ENCODE measurements at regions not wholly inside any gene's neighbourhood (a gene's known extent, or its start where the extent isn't known, plus 50 kb on each side); places are given as distances from the start of the nearest gene placed in this dataset.
"Not testable (repeated sequence)": the region's sequence is repeated elsewhere in the genome, so short reads cannot be mapped to it uniquely, and the experiment has no call there.

DNA sequence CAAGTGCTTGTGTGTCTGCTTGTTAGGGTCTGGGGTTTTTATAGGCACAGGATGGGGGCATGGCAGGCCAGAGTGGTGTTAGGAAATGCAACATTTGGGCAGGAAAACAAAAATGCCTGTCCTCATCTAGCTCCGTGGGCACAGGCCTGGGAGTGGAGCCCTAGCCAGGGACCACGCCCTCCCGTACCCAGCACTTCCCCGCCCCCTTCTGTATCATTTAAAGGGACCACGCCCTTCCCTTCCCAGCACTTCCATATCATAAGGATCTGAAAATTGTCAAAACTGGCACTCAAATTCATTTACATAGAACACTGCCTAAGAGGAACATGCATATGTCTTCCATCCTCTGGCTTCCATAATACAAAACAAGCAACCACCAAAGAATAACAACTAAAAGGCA lies 185.8 kb downstream of the B3GLCT start:
- no peak for DNase-seq (ENCODE audit: low read depth)

- DNase-seq (ENCODE audit: low read depth) = peak; percentile 11
Observed at GRCh38 chr13:31394506-31394905, 194.7 kb downstream of the B3GLCT start.

DNA sequence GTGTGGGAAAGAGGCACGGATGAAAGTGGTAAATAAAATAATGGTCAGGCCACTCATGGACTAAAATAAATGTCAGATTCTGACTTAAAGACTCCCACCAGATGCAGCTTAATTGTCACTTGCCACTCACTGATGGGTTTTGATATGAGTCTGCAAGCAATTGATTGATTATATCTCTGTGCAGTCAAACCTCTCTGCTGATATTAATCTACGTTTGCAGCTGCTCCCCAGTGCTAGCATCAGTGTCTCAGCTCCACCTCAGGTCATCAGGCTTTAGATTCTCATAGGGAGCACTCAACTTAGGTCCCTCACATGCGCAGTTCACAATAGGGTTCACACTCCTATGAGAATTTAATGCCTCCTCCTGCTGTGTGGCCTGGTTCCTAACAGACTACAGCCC lies 195.3 kb downstream of the B3GLCT start:
- no peak for DNase-seq (ENCODE audit: low read depth)

GRCh38 chr13:31399690-31400089 lies 199.9 kb downstream of the B3GLCT start:
- DNase-seq (ENCODE audit: low read depth) = no peak

DNA sequence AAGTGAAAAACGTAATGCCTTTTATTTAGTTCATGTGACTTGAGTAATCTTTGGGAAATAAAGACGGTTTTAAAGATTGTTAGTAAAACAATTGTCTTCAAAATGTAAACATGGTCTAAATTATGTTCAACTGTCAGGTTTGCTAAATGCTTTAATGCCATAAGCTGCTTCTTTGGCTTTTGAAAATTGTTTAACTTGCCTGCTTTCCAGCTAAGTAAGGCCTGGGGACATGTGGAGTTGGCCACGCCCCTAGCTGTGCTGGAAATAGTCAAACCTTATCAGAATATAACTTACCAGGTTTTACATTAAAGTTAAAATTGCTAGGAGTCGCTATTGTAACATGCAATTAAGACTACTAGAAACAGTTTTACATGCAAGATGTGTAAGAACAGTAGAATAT lies 203.9 kb downstream of the B3GLCT start:
- not testable (repeated sequence) for DNase-seq (ENCODE audit: low read depth)

DNA sequence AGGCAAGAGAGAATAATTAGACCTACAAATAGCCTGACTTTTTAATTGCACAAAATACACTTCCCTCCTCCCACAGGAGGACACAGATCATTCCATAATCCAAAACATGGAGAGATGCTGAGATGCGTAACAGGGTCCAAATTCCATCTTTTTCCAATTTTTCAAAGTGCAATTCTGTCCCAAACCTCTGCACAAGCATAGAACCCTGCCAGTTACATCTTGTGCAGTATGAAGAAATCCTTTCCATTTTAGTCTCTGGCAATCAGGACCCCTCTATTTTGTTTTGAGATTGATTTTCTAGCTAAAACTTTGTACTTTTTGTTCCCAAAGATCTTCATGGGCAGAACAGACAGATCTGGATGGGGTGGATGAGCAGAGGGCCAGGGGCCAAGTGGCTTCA lies 209.2 kb downstream of the B3GLCT start:
- no peak for DNase-seq (ENCODE audit: low read depth)

GRCh38 chr13:31409678-31410356 lies 210.0 kb downstream of the B3GLCT start:
- no peak for DNase-seq (ENCODE audit: low read depth)

GRCh38 chr13:31413516-31413915 lies 213.7 kb downstream of the B3GLCT start:
- DNase-seq (ENCODE audit: low read depth) = no peak

- no peak for DNase-seq (ENCODE audit: low read depth)
Observed at GRCh38 chr13:31416066-31416465, 216.3 kb downstream of the B3GLCT start.

DNA sequence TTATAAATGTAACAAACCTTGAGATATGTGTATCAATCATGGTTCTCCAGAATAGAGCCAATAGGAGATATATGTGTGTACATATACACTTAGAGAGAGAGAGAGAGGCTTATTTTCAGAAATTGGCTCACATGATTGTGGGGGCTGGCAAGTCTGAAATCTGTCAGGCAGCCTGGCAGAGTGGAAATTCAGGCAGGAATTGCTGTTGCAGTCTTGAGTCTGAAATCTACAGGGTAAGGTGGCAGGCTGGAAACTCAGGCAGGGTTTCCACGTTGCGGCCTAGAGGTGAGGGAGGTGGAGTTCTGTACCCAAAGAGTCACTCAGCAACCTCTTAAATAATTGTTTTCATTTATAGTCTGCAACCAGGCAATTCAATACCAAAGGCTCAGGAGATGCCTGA lies 218.4 kb downstream of the B3GLCT start:
- DNase-seq (ENCODE audit: low read depth) = no peak

DNA sequence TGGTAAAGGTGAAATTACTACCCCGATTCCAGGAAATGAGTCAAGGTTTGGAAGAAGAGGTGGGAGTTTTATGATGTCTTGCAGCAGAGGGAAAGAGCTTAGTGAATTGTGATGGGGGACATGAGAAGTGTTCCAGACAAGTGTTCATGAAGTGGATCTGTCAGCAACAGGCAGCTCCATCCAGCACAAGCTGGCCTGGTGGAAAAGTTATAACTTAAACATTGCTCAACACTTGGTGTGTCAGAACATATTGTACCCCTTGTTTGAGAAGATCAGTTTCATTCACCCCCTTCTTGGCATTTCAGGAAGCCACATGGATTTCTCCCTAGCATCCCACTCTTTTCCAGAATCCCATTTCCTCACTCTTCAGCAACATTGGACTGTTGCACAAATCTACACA lies 222.0 kb downstream of the B3GLCT start:
- no peak for DNase-seq (ENCODE audit: low read depth)

GRCh38 chr13:31424130-31424729 lies 224.5 kb downstream of the B3GLCT start:
- peak; percentile 83 for DNase-seq (ENCODE audit: low read depth)

GRCh38 chr13:31426395-31426794 lies 226.6 kb downstream of the B3GLCT start:
- DNase-seq (ENCODE audit: low read depth) = no peak

GRCh38 chr13:31427151-31428100 lies 227.7 kb downstream of the B3GLCT start:
- DNase-seq (ENCODE audit: low read depth) = no peak

GRCh38 chr13:31431722-31432137 lies 232.0 kb downstream of the B3GLCT start:
- peak; percentile 12 for DNase-seq (ENCODE audit: low read depth)

DNA sequence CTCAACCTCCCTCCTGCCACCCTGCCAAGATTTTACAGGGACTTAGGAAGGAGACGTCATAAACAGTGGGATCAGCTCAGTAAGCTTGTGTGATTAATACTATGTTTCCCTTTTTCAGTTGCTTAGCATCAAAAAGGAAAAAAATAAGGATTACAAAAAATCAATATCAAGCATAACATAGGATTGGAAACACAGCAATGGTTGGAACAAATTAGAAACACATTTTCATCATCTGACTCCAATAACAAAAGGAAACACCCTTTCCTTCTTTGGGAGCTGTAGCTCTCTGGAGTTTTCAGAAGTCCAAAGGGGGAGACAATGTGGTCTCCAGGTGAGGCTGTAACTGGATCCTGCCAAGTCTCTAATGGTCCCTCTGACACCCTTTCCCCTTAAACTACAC lies 233.4 kb downstream of the B3GLCT start:
- DNase-seq (ENCODE audit: low read depth) = no peak

DNA sequence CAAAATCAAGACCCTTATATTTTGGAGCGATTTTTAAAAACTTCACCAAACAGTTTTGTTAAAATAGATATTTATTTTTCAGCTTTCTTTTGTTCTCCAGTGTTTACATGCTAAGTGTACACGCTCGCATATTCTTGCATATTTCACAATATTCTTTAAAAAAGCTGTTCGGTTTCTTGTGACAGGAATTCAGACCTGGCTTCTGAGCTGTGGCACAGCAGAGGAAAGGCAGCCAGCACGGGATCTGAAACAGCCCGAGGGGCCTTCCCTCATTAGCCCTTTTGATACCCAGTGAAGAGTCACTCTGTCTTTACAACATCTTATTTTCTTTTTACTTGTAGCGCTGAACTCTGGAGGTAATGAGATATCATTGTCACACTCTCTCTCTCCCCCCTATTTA lies 234.0 kb downstream of the B3GLCT start:
- no peak for DNase-seq (ENCODE audit: low read depth)

- no peak for DNase-seq (ENCODE audit: low read depth)
Observed at GRCh38 chr13:31434613-31435012, 234.8 kb downstream of the B3GLCT start.

DNA sequence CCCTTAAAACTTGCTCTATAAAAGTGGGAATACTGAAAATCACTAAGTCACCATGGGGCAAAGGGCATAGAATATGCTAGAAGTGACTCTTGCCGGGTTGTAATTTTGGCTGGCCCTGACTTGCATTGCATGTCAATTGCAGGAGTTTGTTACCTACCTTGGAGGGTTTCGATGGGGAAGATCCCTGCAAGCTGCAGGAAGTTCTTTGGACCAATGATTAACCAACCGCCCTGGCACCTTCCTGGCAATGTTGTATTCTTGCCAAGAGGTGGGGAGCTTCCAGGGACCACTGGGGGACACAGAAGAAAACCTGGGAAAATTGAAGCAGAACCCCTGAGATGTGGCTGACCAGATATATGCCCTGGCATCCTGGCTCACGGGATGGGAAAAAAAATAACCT lies 235.8 kb downstream of the B3GLCT start:
- DNase-seq (ENCODE audit: low read depth) = no peak

GRCh38 chr13:31436478-31436877 lies 236.7 kb downstream of the B3GLCT start:
- no peak for DNase-seq (ENCODE audit: low read depth)

- DNase-seq (ENCODE audit: low read depth) = no peak
Observed at GRCh38 chr13:31437975-31438374, 238.2 kb downstream of the B3GLCT start.

- DNase-seq (ENCODE audit: low read depth) = no peak
Observed at GRCh38 chr13:31440132-31440531, 240.4 kb downstream of the B3GLCT start.
